ENCODE measurements at regions not wholly inside any gene's neighbourhood (a gene's known extent, or its start where the extent isn't known, plus 50 kb on each side); places are given as distances from the start of the nearest gene placed in this dataset.

DNA sequence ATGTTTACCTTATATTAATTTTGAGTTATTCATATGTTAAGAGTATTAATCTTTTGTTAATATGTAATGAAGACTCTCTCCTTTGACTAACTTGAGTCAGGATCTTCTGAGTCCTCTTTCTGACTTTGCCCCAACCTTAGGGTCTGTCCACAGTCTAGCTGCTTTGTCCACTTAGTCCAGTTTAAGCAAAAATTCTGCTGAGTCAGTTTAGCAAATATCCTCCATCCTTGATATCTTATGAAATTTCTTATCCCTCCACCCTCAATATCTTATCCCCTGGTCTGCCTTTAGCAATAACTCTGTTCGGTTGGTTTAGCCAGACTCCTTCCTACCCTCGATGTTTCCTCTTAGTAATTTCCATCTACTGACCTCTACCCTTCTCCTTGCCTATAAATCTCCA, 91.7 kb downstream of the DIPK2A start:
- no peaks in the 10 kb centered on the region for H3K9me3 ChIP-seq (ENCODE audit: control insufficient read depth in 3 of 3, low read length in 3 of 3)
- no peaks in the 10 kb centered on the region for H3K4me1 ChIP-seq (ENCODE audit: control insufficient read depth in 3 of 3, insufficient read depth in 3 of 3, low read length in 3 of 3)
- H3K27ac ChIP-seq (ENCODE audit: low read depth, low read length), result no peak overlapping the region
- H3K36me3 ChIP-seq (ENCODE audit: control insufficient read depth in 3 of 3, insufficient read depth in 3 of 3, low read length in 3 of 3), result no peaks in the 10 kb centered on the region
- H3K4me3 ChIP-seq (ENCODE audit: low read length in 3 of 3), result no peak overlapping the region
- H3K27me3 ChIP-seq (ENCODE audit: control insufficient read depth in 3 of 3, insufficient read depth in 3 of 3, low read length in 3 of 3), result no peaks in the 10 kb centered on the region
- H3K9ac ChIP-seq (ENCODE audit: low read depth in 1 of 3, low read length in 3 of 3), result no peak overlapping the region

GRCh38 chr3:144067059-144067458, 95.4 kb downstream of the DIPK2A start:
- Histone ChIP-seq H3K9me3 (ENCODE audit: control insufficient read depth in 3 of 3, low read length in 3 of 3) (no peaks in the 10 kb centered on the region), H3K27ac (ENCODE audit: low read depth, low read length) (no peak overlapping the region), H3K36me3 (ENCODE audit: control insufficient read depth in 3 of 3, insufficient read depth in 3 of 3, low read length in 3 of 3) (no peaks in the 10 kb centered on the region), H3K27me3 (ENCODE audit: control insufficient read depth in 3 of 3, insufficient read depth in 3 of 3, low read length in 3 of 3) (no peaks in the 10 kb centered on the region), H3K9ac (ENCODE audit: low read depth in 1 of 3, low read length in 3 of 3) (no peak overlapping the region), H3K4me3 (ENCODE audit: low read length in 3 of 3) (no peak overlapping the region), H3K4me1 (ENCODE audit: control insufficient read depth in 3 of 3, insufficient read depth in 3 of 3, low read length in 3 of 3) (no peaks in the 10 kb centered on the region)

DNA sequence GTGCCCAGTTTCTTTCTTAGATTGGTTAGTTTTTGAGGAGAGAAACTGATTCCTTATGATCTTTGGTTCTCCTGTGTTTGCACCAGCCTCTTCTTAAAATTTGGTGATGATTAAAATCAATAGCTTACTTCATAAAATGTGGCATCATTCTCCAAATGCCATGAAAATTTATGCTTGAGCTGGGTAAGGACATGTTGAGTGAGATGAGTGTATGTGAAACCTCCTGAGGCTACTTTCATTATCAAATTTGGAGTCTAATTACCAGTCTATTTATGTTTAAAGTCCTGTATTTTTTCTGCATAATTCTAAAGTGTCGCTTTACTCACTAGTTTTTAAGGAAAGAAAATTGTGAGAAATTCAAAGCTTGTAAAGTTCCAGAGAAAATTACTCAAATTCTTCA, 102.1 kb downstream of the DIPK2A start:
- no peak overlapping the region for H3K4me3 ChIP-seq (ENCODE audit: low read length in 3 of 3)

GRCh38 chr3:144079634-144080033, 108.0 kb downstream of the DIPK2A start:
- H3K9me3 ChIP-seq (ENCODE audit: control insufficient read depth in 3 of 3, low read length in 3 of 3), result no peaks in the 10 kb centered on the region
- H3K4me3 ChIP-seq (ENCODE audit: low read length in 3 of 3), result no peak overlapping the region
- no peaks in the 10 kb centered on the region for H3K36me3 ChIP-seq (ENCODE audit: control insufficient read depth in 3 of 3, insufficient read depth in 3 of 3, low read length in 3 of 3)
- no peaks in the 10 kb centered on the region for H3K27me3 ChIP-seq (ENCODE audit: control insufficient read depth in 3 of 3, insufficient read depth in 3 of 3, low read length in 3 of 3)
- H3K4me1 ChIP-seq (ENCODE audit: control insufficient read depth in 3 of 3, insufficient read depth in 3 of 3, low read length in 3 of 3), result no peaks in the 10 kb centered on the region
- H3K9ac ChIP-seq (ENCODE audit: low read depth in 1 of 3, low read length in 3 of 3), result no peak overlapping the region
- no peak overlapping the region for H3K27ac ChIP-seq (ENCODE audit: low read depth, low read length)

More for the DNA sequence above, 102.1 kb downstream of the DIPK2A start:
- Histone ChIP-seq H3K9me3 (ENCODE audit: control insufficient read depth in 3 of 3, low read length in 3 of 3) (no peaks in the 10 kb centered on the region), H3K4me1 (ENCODE audit: control insufficient read depth in 3 of 3, insufficient read depth in 3 of 3, low read length in 3 of 3) (no peaks in the 10 kb centered on the region), H3K9ac (ENCODE audit: low read depth in 1 of 3, low read length in 3 of 3) (no peak overlapping the region), H3K27me3 (ENCODE audit: control insufficient read depth in 3 of 3, insufficient read depth in 3 of 3, low read length in 3 of 3) (no peaks in the 10 kb centered on the region), H3K36me3 (ENCODE audit: control insufficient read depth in 3 of 3, insufficient read depth in 3 of 3, low read length in 3 of 3) (no peaks in the 10 kb centered on the region), H3K27ac (ENCODE audit: low read depth, low read length) (no peak overlapping the region)

DNA sequence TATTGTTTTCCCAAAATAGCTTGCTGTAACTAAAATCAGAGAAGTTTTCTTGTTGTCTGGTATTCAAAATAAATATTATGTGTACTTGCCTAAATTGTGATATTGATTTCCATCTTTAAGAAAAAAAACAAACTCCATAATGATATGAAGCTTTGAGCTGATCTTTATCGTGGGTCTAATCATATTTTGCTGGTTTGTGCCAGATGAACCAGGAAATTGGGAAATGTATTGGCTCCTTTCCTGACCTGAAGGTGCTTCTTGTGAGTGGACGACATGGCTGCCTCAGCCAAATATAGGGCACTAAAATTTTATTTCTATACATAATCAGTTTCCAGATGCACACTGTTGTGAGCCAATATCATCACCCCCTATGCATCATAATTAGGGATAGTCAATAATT, 113.3 kb downstream of the DIPK2A start:
- no peak overlapping the region for H3K9ac ChIP-seq (ENCODE audit: low read depth in 1 of 3, low read length in 3 of 3)
- no peaks in the 10 kb centered on the region for H3K27me3 ChIP-seq (ENCODE audit: control insufficient read depth in 3 of 3, insufficient read depth in 3 of 3, low read length in 3 of 3)
- no peak overlapping the region for H3K4me3 ChIP-seq (ENCODE audit: low read length in 3 of 3)
- no peak overlapping the region for H3K27ac ChIP-seq (ENCODE audit: low read depth, low read length)
- H3K36me3 ChIP-seq (ENCODE audit: control insufficient read depth in 3 of 3, insufficient read depth in 3 of 3, low read length in 3 of 3), result no peaks in the 10 kb centered on the region
- no peaks in the 10 kb centered on the region for H3K4me1 ChIP-seq (ENCODE audit: control insufficient read depth in 3 of 3, insufficient read depth in 3 of 3, low read length in 3 of 3)
- no peaks in the 10 kb centered on the region for H3K9me3 ChIP-seq (ENCODE audit: control insufficient read depth in 3 of 3, low read length in 3 of 3)

- H3K4me1 ChIP-seq (ENCODE audit: control insufficient read depth in 3 of 3, insufficient read depth in 3 of 3, low read length in 3 of 3), result no peaks in the 10 kb centered on the region
- H3K9me3 ChIP-seq (ENCODE audit: control insufficient read depth in 3 of 3, low read length in 3 of 3), result no peaks in the 10 kb centered on the region
- H3K36me3 ChIP-seq (ENCODE audit: control insufficient read depth in 3 of 3, insufficient read depth in 3 of 3, low read length in 3 of 3), result no peaks in the 10 kb centered on the region
- H3K27me3 ChIP-seq (ENCODE audit: control insufficient read depth in 3 of 3, insufficient read depth in 3 of 3, low read length in 3 of 3), result no peaks in the 10 kb centered on the region
- H3K9ac ChIP-seq (ENCODE audit: low read depth in 1 of 3, low read length in 3 of 3), result no peak overlapping the region
- no peak overlapping the region for H3K27ac ChIP-seq (ENCODE audit: low read depth, low read length)
- no peak overlapping the region for H3K4me3 ChIP-seq (ENCODE audit: low read length in 3 of 3)
Measured at GRCh38 chr3:144085964-144086363, 114.3 kb downstream of the DIPK2A start.

GRCh38 chr3:144096016-144096415, 124.4 kb downstream of the DIPK2A start:
- Histone ChIP-seq H3K9me3 (ENCODE audit: control insufficient read depth in 3 of 3, low read length in 3 of 3) (peaks cover 0 to 8% (median 0%) of the 10 kb centered on the region in 3 donors), H3K36me3 (ENCODE audit: control insufficient read depth in 3 of 3, insufficient read depth in 3 of 3, low read length in 3 of 3) (no peaks in the 10 kb centered on the region), H3K4me3 (ENCODE audit: low read length in 3 of 3) (no peak overlapping the region), H3K27me3 (ENCODE audit: control insufficient read depth in 3 of 3, insufficient read depth in 3 of 3, low read length in 3 of 3) (no peaks in the 10 kb centered on the region), H3K27ac (ENCODE audit: low read depth, low read length) (no peak overlapping the region), H3K9ac (ENCODE audit: low read depth in 1 of 3, low read length in 3 of 3) (no peak overlapping the region), H3K4me1 (ENCODE audit: control insufficient read depth in 3 of 3, insufficient read depth in 3 of 3, low read length in 3 of 3) (no peaks in the 10 kb centered on the region)

- no peaks in the 10 kb centered on the region for H3K27me3 ChIP-seq (ENCODE audit: control insufficient read depth in 3 of 3, insufficient read depth in 3 of 3, low read length in 3 of 3)
- H3K4me1 ChIP-seq (ENCODE audit: control insufficient read depth in 3 of 3, insufficient read depth in 3 of 3, low read length in 3 of 3), result no peaks in the 10 kb centered on the region
- no peak overlapping the region for H3K27ac ChIP-seq (ENCODE audit: low read depth, low read length)
- H3K9ac ChIP-seq (ENCODE audit: low read depth in 1 of 3, low read length in 3 of 3), result no peak overlapping the region
- peaks cover 0 to 8% (median 0%) of the 10 kb centered on the region in 3 donors for H3K9me3 ChIP-seq (ENCODE audit: control insufficient read depth in 3 of 3, low read length in 3 of 3)
- H3K36me3 ChIP-seq (ENCODE audit: control insufficient read depth in 3 of 3, insufficient read depth in 3 of 3, low read length in 3 of 3), result no peaks in the 10 kb centered on the region
- no peak overlapping the region for H3K4me3 ChIP-seq (ENCODE audit: low read length in 3 of 3)
Measured at GRCh38 chr3:144097163-144097562, 125.5 kb downstream of the DIPK2A start.

DNA sequence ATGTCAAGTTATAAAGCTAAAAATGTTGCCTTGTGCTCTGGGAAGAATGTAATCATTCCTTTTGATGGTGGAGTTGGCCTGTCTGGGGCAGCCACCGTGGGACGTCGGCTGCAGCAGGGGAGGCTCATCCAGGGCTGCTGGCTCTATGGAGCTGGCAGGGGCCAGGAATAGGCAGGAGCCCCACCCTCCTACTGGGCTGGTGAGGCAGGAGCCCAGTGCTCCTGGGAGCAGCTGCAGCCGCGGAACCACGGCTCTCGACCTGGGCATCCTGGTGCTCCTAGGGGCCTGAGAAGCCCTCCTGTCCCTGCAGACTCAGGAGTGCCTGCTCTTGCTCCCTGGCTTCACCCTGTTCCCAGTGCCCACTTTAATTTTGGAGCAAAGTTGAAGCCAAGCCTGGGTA, 127.1 kb downstream of the DIPK2A start:
- Histone ChIP-seq H3K4me1 (ENCODE audit: control insufficient read depth in 3 of 3, insufficient read depth in 3 of 3, low read length in 3 of 3) (no peaks in the 10 kb centered on the region), H3K27me3 (ENCODE audit: control insufficient read depth in 3 of 3, insufficient read depth in 3 of 3, low read length in 3 of 3) (no peaks in the 10 kb centered on the region), H3K27ac (ENCODE audit: low read depth, low read length) (no peak overlapping the region), H3K9ac (ENCODE audit: low read depth in 1 of 3, low read length in 3 of 3) (no peak overlapping the region), H3K4me3 (ENCODE audit: low read length in 3 of 3) (no peak overlapping the region), H3K36me3 (ENCODE audit: control insufficient read depth in 3 of 3, insufficient read depth in 3 of 3, low read length in 3 of 3) (no peaks in the 10 kb centered on the region), H3K9me3 (ENCODE audit: control insufficient read depth in 3 of 3, low read length in 3 of 3) (peaks cover 0 to 8% (median 0%) of the 10 kb centered on the region in 3 donors)

DNA sequence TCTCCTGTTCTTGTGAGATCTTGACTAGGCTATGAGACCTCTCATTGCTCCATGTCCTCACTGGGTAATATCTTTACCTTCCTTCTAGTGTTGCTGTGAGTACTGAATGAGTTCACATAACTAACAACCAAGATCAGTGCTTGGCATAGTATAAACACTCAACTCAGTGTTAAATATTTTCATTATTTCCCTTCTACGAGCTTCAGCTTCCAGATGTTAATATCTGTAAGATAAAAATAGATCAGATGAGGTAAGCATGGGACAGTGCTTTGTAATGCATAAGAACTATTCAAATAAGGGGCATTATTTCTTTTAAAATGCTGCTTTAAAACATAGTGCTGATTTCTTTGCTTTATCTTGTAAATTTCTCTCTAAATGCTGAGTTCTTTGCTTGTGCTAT, 130.8 kb downstream of the DIPK2A start:
- Histone ChIP-seq H3K9ac (ENCODE audit: low read depth in 1 of 3, low read length in 3 of 3) (no peak overlapping the region), H3K27ac (ENCODE audit: low read depth, low read length) (no peak overlapping the region), H3K27me3 (ENCODE audit: control insufficient read depth in 3 of 3, insufficient read depth in 3 of 3, low read length in 3 of 3) (no peaks in the 10 kb centered on the region), H3K4me1 (ENCODE audit: control insufficient read depth in 3 of 3, insufficient read depth in 3 of 3, low read length in 3 of 3) (no peaks in the 10 kb centered on the region), H3K9me3 (ENCODE audit: control insufficient read depth in 3 of 3, low read length in 3 of 3) (peaks cover 0 to 8% (median 0%) of the 10 kb centered on the region in 3 donors), H3K36me3 (ENCODE audit: control insufficient read depth in 3 of 3, insufficient read depth in 3 of 3, low read length in 3 of 3) (no peaks in the 10 kb centered on the region), H3K4me3 (ENCODE audit: low read length in 3 of 3) (no peak overlapping the region)

DNA sequence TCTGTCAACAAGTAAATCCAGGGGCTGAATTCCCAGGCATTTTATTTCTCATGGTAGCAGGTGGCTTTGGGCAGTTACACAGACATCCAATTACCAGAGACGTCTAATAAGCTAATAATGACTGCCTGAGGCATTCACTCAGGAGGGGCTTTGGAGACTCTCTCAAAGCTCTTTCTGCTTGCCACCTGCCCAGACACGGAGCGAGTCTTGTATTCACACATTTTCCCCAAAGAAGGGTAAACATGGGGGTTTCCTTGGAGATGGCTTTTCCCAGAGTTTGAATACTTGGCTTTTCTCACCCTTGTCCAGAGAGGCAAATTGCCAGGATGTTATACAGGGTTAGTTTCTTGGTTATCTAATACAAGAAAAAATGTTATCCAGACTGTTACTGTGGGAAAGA, 132.6 kb downstream of the DIPK2A start:
- Histone ChIP-seq H3K9me3 (ENCODE audit: control insufficient read depth in 3 of 3, low read length in 3 of 3) (peaks cover 0 to 8% (median 0%) of the 10 kb centered on the region in 3 donors), H3K4me3 (ENCODE audit: low read length in 3 of 3) (no peak overlapping the region), H3K4me1 (ENCODE audit: control insufficient read depth in 3 of 3, insufficient read depth in 3 of 3, low read length in 3 of 3) (no peaks in the 10 kb centered on the region), H3K9ac (ENCODE audit: low read depth in 1 of 3, low read length in 3 of 3) (no peak overlapping the region), H3K27ac (ENCODE audit: low read depth, low read length) (no peak overlapping the region), H3K27me3 (ENCODE audit: control insufficient read depth in 3 of 3, insufficient read depth in 3 of 3, low read length in 3 of 3) (no peaks in the 10 kb centered on the region), H3K36me3 (ENCODE audit: control insufficient read depth in 3 of 3, insufficient read depth in 3 of 3, low read length in 3 of 3) (no peaks in the 10 kb centered on the region)
